HG03196 (cell line): ENCODE measurements at regions not wholly inside any gene's neighbourhood (a gene's known extent, or its start where the extent isn't known, plus 50 kb on each side); places are given as distances from the start of the nearest gene placed in this dataset.
"Not testable (repeated sequence)": the region's sequence is repeated elsewhere in the genome, so short reads cannot be mapped to it uniquely, and the experiment has no call there.

Experiments
- ATAC-seq: cut with Tn5 transposase; IDR thresholded peaks from one replicate; pipeline ENCODE4 v1.9.1; 2021; ENCODE audit not compliant: unreplicated experiment

DNA sequence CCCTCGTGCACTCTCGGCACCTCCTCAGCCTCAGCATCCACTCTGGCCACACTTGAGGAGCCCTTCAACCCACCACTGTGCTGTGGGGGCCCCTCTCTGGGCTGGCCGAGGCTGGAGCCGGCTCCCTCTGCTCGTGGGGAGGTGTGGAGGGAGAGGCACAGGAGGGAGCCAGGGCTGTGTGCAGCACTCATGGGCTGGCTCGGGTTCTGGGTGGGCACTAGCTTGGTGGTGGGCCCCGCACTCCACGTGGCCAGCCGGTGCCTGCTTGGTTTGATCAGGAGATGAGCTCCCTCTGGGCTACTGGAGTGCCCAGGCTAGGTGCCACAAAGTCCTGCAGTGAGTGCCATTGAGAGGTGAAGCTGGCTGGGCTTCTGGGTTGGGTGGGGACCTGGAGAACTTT lies 949.4 kb upstream of the GJE1 start:
- no peak for ATAC-seq

DNA sequence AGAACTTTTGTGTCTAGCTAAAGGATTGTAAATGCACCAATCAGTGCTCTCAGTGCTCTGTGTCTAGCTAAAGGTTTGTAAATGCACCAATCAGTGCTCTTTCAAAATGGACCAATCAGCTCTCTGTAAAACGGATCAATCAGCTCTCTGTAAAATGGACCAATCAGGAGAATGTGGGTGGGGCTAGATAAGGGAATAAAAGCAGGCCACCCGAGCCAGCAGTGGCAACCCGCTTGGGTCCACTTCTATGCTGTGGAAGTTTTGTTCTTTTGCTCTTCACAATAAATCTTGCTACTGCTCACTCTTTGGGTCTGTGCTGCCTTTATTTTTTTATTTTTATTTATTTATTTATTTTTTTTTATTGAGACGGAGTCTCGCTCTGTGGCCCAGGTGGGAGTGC lies 957.3 kb upstream of the GJE1 start:
- ATAC-seq: not testable (repeated sequence)

DNA sequence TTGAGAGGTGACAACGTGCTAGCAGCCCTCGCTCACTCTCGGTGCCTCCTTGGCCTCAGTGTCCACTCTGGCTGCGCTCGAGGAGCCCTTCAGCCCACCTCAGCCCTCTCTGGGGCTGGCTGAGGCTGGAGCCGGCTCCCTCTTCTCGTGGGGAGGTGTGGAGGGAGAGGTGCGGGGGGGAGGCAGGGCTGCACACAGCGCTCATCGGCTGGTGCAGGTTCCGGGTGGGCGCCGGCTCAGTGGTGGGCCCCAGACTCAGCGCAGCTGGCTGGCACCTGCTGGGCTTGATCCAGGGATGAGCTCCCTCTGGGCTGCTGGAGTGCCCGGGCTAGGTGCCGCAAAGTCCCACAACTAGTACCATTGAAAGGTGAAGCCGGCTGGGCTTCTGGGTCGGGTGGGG lies 957.8 kb upstream of the GJE1 start:
- ATAC-seq: no peak

DNA sequence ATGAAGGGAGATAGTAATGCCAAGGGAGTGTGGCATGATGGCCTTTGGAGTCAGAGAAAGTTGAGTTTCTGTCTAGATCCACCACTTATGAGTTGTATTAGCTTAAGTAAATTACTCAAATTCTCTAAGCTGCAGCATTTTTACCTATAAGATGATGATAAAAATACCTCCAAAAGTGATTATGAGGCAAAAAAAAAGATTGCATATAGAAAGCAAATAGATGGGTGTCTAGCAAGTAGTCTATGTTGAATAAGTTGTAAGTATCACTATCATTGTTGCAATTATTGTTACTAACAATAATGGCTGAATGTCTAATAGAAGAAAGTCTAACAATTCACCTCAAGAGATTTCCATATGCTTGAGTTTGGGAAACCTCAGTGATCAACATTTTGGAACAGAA lies 959.2 kb upstream of the GJE1 start:
- ATAC-seq: no peak

DNA sequence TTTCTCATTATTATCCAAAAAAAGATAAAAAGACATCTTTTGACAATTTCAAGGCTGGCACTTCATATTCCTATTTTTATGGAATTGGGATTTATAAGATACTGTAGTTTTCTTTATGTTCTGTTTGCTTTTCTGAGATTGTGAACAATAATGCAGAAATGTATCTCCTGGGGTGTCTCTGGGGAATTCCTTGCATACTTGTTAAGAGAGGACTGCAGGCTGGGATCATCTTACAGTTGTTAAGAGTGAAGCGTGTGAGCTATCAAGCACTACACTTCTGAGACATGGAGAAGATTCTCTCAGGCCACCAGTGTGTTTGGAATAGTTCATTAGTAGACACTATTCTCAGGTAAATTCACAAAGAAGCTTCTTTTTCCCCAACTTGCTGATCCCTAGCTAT lies 963.3 kb upstream of the GJE1 start:
- ATAC-seq: no peak

DNA sequence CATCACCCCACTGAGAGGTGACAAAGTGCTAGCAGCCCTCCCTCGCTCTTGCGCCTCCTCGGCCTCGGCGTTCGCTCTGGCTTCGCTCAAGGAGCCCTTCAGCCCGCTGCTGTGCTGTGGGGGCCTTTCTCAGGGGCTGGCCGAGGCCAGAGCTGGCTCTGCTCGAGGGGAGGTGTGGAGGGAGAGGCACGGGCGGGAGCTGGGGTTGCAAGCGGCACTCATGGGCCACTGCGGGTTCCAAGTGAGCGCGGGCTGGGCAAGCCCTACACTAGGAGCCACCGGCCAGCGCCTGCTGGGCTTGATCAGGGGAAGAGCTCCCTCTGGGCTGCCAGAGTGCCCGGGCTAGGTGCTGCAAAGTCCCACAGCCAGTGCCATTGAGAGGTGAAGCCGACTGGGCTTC lies 964.8 kb upstream of the GJE1 start:
- ATAC-seq: no peak

DNA sequence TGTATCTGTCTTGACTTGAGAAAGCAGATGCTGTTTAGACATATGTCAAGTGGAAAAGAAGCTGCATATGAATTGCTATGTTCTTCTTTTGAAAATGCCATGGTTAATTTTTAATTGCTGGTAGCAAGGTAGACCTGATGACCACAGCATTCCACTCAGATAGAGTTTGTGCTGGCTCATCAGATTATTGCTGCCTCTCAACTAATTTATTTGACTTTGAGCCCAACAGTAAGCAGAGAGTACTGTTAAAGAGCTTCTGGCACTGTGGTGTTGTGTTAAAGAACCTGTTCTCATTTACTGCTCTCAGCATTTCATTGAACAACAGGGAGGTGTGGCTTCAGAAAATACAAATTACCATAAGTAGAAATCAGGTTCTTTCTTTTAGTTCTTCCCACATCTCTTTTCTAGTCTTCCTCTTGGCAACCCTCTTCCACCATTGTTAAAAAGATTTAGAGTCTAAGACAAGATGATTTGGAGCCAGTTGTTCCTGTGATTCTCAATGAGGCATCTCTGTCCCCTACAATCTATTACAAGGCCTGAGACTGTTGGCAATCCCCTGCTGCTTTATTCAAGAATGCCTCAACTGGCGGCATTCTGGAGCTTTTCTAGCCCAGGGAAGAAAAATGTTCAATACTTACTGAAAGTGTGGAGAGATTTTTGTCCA lies 967.6 kb upstream of the GJE1 start:
- ATAC-seq: no peak

DNA sequence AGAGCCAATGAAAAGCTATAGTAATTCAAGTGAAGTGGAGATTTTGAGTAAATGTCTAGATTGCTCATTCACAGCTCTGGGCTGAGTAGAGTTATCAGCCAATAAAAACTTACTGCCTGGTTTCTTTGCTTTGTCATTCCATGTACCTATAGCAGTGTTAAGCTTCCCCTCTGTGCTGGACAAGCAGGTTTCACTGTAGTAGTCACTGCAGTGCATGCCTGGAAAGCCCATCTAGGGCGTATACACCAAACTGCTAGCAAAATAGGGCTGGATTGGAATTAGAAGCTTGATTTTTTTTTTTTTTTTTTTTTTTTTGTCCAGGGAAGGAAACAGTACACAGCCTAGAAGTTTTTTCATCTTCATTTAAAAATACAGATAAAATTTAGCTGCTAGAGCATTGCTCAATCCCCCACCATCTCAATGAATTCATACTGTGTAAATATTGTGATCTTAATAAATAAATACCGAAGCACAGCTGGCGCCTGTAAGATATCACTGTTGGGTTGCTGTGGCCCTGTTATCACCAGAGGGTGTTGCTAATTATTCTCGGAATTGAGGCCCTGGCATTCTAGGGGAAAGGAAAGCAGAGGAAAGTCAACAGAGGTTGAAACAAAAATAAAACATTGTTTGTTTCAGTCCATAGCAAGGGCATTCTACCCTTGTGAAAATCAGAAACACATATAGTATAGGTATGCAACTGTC lies 968.5 kb upstream of the GJE1 start:
- ATAC-seq: no peak

DNA sequence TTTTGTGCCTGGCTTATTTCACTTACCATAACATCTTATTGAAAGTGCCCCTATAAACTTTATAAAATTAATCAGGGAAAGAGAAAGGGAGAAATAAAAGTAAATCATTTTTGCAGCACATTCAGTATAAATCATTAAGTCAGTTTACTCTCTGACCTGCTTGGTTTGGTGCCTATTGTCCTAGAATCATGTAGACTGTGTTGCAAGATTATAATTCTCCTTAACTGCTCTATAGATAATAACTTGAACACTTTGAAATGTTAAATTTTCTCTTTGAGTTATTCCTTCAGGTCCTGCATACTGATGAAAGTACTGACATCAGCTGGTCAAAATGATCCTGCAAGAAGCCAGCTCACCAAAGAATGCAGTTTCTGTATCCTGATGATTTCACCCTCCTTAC lies 969.6 kb upstream of the GJE1 start:
- ATAC-seq: no peak

DNA sequence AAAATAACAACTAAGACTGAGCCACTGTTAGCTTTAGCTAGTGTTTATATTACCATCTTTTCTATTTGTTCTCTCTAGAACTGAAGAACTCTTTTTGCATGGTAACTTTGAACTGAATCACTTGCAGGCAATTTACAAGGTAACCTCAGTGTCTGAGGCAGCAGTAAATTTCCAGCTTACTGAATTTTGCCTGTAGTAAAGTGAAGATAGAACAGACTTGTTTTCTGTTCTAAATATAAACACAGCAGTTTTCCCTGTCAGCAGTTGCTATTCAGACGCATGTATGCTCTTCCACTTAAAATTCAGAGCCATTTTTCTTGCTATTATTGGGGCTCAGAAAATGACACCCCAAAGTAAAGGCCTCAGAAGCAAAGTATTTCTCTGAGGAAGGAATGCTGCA lies 974.0 kb upstream of the GJE1 start:
- ATAC-seq: no peak

DNA sequence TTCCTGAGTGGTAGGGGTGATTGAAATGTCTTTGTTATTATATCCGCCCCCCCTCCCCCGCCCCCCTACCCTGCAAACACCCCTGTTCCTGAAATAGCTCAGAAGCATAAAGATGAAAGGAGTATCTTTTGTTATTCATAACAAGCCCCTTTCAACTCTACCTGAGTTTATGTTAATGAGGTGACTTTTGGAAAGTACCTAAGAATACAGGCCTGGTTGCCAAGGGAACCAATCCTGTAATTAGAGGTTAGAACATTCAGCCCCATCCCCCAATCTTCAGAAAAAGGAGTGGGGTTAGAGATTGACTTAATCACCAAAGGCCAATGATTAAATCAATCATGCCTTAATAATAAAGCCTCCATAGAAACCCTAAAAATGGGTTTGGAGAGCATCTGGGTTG lies 979.2 kb upstream of the GJE1 start:
- ATAC-seq: no peak

DNA sequence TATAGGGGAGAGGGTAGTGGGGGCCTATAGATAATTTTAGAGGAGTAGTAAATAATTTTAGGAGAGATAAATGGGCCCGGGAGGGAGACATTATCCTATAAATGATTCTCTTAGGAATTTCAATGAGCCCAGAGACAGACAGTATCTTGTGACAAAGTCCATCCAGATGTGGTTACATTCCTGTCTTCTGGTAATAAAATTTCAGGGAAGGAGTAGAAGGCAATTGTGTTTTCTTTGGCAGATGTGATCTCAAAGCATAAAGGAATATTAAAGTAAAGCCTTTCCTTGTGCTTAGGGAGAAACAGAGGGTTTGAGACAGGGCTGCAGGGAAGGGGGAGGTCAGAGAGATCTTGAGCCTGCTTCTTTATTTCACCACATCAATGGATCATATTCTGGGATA lies 979.8 kb upstream of the GJE1 start:
- ATAC-seq: no peak

DNA sequence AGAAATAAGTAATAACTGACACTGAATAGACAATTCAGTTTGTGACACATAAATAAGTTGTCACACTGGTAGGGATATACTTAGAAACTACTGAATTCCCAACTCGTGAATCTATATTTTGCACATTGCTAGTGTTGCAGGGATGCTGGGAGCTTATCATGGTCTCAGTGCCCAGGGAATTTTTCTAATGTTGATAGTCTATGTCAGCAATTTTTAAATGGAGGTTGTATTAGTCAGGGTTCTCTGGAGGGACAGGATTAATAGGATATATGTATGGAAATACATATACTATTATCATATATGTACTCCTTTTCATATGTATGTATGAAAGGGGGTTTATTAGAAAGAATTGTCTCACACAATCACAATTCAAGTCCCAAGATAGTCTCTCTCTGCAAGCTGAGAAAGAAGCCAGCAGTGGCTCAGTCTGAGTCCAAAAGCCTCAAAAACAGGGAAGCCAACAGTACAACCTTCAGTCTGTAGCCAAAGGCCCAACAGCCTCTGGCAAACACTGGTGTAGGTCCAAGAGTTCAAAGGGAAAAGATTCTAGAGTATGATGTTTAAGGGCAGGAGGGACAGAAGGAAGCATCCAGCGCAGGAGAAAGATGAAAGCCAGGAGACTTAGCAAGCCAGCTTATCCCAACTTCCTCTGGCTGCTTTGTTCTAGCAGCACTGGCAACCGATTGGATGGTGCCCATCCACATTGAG lies 980.9 kb upstream of the GJE1 start:
- no peak for ATAC-seq

DNA sequence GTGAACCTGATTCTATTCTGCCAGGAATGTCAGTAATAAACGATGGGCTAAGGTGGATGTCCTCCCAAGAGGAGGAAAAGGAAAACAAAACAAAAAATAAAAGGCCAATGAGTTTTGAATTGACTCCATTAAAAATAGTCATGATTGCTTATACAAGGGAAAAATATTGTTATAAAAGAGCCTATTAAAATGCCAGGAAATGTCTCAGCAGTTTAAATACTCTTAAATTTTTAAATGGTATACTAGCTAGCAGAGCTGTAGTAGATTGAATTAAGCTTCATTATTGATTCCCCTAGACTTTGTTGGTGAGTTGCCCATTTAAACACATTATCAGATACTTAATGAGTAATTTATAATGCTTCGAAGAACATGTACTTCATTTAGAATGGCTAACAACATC lies 990.9 kb upstream of the GJE1 start:
- no peak for ATAC-seq

DNA sequence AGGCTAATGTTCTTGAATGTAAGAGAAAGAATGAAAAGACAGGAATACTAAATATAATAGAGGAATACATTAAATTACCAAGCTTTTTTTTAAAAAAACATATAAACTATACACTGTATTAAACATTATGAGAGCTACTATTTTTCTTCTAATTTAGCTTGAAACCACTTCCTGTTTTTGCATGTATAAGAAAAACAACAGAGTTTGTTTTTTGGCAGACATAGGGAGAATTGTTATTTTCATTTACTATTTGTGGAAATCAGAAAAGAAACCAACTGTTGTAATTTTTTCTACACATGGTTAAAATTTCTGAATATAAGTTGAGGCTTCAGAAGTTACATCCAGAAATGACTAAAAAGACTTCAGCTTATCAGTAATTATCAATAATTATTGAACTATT lies 991.8 kb upstream of the GJE1 start:
- no peak for ATAC-seq

DNA sequence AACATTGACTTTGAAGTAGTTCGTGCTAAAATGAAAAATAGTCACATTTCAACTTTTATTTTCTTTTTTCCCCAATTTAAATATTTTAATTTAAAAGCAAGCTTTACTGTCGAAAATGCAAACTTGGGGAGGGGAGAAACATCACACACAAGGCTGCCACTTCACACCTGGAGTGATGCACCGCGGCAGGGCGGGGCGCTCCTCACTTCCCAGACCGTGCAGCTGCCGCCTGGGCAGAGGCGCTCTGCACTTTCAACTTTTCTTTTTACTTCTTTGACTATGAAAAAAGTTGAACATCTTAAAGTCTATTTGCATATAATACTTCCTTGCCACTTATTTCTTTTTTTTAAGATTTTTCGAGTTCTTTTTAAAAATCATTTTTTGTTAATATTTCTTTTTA lies 993.3 kb upstream of the GJE1 start:
- no peak for ATAC-seq

DNA sequence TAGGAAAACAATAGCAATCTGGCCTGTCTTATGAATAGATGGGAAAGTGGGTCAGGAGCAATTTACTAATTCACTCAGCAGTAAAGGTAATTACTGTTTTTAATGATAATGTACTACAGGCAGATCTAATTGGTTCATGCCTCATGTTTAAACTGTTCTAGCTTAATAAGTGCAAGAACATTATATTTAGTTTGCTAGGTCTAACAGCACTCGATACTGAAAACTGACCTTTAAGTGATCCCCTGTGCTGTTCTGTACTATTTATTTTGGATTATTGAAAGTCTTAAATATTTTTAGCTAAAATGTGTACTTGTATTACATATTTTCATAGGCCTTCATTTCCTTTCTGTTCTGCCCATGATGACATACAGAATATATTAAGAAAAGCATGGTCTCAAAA lies 998.0 kb upstream of the GJE1 start:
- no peak for ATAC-seq

DNA sequence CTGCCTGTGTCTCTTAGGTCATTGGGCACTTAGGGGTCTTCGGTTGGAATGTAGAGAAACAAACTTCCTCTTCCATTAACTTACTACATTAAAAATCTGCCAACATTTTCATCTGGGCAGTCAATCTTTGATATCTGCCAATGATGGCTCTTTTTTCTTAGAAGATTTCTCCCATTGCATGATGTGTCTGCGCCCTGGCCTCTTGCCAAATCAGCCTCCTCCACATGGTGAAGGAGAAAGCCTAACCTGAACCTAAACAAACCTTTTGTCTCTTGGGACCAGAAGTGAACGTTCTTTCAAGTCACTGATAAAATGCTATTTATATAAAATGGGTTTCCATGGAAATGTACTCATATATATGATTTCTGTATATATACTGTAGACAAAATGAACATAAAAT lies 998.9 kb upstream of the GJE1 start:
- ATAC-seq: no peak

DNA sequence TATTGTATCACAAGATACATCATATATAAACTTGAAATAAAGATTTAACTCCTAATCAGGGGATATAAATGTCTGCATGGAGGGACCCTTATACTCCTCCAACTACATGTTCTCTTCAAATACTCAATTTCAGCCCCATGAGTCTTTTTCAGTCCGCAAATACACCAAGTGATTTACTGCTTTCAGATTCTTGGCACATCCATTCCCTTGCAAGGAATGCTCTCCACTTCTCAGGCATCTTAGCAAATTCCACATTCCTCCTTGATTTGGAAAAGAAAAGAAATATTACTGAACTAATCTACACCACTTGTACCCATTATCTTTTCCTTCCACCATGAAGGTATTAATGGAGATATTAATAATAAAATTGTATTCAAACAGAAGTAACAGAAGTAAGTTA lies 999.4 kb upstream of the GJE1 start:
- no peak for ATAC-seq

DNA sequence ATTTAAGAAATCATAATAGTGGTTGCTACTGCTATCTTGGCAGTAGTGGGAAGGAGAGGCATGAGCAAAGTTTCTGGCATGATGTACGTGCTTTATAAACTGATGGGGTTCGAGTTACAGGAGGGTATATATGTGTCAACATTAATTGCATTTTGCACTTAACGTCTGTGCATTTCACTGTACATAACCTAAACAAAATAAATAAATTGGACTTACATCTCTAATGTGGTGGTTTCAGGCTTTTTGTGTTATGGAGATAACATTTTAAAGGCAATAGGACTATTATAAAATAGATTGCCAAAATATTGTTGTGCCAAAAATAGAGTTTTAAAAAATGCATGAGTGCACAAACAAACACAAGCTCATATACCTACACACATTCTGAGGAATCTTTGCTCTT lies 1001.1 kb upstream of the GJE1 start:
- no peak for ATAC-seq

DNA sequence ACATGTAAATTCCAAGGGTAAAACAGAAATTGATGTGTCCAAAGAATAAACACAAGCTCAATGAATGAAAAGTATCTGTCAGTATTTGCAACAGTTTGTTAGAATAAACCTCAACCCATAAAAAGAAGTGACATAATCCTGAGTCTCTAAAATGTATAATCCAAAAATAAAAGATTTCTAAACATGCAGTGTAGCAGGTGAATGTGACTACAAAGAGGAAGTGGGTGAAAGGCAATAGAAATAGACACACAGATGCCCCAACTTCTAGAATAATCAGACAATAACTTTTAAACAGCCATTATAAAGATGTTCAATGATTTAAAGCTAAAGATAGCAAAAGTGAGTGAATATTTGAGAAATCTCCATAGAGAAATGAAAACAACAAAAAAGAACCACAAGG lies 1009.2 kb upstream of the GJE1 start:
- ATAC-seq: no peak

DNA sequence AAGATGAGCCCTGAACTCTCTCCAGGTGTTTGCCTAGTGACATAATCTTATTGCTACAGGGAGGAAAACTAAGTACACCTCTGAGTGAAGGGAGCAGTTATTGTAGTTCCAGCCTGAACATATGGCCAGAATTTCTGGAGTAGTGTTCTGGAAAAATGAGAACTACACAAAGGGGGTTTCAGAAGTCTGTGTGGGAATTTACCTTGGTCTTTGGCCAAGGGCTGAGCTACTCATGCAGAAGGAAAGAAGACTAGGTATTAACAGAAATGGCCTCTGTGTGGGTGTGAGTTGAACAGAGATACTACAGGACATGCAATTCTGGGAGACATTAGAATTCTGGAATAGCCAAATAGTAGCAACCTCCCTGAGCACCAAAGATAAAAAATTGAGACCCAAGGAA lies 1009.7 kb upstream of the GJE1 start:
- ATAC-seq: no peak

DNA sequence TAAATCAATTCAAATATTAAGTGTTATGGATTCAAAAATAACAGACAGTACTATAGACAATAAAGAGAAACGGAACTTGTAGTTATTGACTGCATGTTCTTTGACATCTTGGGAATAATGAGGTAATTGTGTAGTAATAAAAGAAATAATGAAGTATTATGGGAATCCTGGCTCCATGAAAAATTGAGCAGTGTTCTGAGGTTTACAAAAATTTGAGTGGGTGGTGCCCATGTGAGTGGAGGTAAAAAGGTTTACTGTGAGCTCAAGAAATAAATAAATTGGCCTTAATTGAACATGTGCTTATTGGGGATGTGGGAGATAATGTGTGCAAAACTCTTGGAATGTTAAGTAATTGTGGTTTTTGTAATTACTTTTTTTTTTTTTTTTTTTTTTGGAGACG lies 1013.7 kb upstream of the GJE1 start:
- ATAC-seq: no peak
